ENCODE measurements at regions not wholly inside any gene's neighbourhood (a gene's known extent, or its start where the extent isn't known, plus 50 kb on each side); places are given as distances from the start of the nearest gene placed in this dataset.

GRCh38 chr12:90167518-90168208 lies 459.0 kb upstream of the ATP2B1 start:
- no peak overlapping the region for H3K27ac ChIP-seq (ENCODE audit: low read depth, low read length)
- no peaks in the 10 kb centered on the region for H3K9me3 ChIP-seq (ENCODE audit: control insufficient read depth, insufficient read depth, low read length)
- no peaks in the 10 kb centered on the region for H3K9me2 ChIP-seq (replicated peaks; ENCODE audit: control insufficient read depth, low read length)
- TF ChIP-seq, protein P1, sequence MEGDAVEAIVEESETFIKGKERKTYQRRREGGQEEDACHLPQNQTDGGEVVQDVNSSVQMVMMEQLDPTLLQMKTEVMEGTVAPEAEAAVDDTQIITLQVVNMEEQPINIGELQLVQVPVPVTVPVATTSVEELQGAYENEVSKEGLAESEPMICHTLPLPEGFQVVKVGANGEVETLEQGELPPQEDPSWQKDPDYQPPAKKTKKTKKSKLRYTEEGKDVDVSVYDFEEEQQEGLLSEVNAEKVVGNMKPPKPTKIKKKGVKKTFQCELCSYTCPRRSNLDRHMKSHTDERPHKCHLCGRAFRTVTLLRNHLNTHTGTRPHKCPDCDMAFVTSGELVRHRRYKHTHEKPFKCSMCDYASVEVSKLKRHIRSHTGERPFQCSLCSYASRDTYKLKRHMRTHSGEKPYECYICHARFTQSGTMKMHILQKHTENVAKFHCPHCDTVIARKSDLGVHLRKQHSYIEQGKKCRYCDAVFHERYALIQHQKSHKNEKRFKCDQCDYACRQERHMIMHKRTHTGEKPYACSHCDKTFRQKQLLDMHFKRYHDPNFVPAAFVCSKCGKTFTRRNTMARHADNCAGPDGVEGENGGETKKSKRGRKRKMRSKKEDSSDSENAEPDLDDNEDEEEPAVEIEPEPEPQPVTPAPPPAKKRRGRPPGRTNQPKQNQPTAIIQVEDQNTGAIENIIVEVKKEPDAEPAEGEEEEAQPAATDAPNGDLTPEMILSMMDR (IDR thresholded peaks at IDR 0.05; ENCODE audit: low read depth, low read length, poor library complexity, severe bottlenecking): no peak
- TF ChIP-seq EZH2phosphoT487 (IDR thresholded peaks at IDR 0.05; ENCODE audit: borderline replicate concordance, low read length): no peak
- no peaks in the 10 kb centered on the region for H3K27me3 ChIP-seq (ENCODE audit: control insufficient read depth, low read length)
- no peaks in the 10 kb centered on the region for H3K4me1 ChIP-seq (ENCODE audit: control insufficient read depth, low read length)
- H3K79me2 ChIP-seq (ENCODE audit: control insufficient read depth, low read length): no peaks in the 10 kb centered on the region
- no peaks in the 10 kb centered on the region for H3K36me3 ChIP-seq (ENCODE audit: control insufficient read depth, low read length)
- H4K20me1 ChIP-seq (ENCODE audit: control insufficient read depth, insufficient read depth, low read depth, low read length): no peaks in the 10 kb centered on the region
- H3F3A ChIP-seq (ENCODE audit: control insufficient read depth, insufficient read depth): no peaks in the 10 kb centered on the region
- no peak overlapping the region for H3K4me3 ChIP-seq (ENCODE audit: low read length)
- no peak overlapping the region for H3K4me2 ChIP-seq (ENCODE audit: low read length)

DNA sequence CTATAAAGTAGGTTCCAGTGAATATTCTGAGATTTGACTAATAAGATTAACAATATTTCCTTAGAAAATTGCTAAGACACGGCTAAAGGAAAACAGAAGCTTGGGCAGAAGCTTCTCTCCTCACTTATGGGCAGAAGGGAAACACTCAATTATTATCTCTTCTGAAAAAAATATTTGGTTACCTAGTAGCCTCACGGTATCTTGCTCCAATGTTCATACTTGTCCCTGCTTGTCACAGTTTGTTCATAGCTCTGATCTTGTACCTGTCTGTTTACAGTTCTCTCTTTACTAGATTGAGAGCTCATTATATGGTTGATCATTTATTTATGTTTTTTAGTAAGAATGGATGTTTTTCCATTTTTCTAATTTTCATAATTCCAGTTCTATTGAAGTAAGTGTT lies 458.0 kb upstream of the ATP2B1 start:
- H3K27me3 ChIP-seq (ENCODE audit: control insufficient read depth, low read length): no peaks in the 10 kb centered on the region

GRCh38 chr12:90166012-90166411 lies 457.4 kb upstream of the ATP2B1 start:
- Histone ChIP-seq H3K4me1 (ENCODE audit: control insufficient read depth, low read length) (no peaks in the 10 kb centered on the region), H3K9me2 (replicated peaks; ENCODE audit: control insufficient read depth, low read length) (no peaks in the 10 kb centered on the region), H3K27ac (ENCODE audit: low read depth, low read length) (no peak overlapping the region), H3K36me3 (ENCODE audit: control insufficient read depth, low read length) (no peaks in the 10 kb centered on the region), H3K9me3 (ENCODE audit: control insufficient read depth, insufficient read depth, low read length) (no peaks in the 10 kb centered on the region; the same call in 1 of the 2 replicates), H3K79me2 (ENCODE audit: control insufficient read depth, low read length) (no peaks in the 10 kb centered on the region), H4K20me1 (ENCODE audit: control insufficient read depth, insufficient read depth, low read depth, low read length) (no peaks in the 10 kb centered on the region), H3K4me3 (ENCODE audit: low read length) (no peak overlapping the region), H3K4me2 (ENCODE audit: low read length) (no peak overlapping the region), H3F3A (ENCODE audit: control insufficient read depth, insufficient read depth) (no peaks in the 10 kb centered on the region), H3K27me3 (ENCODE audit: control insufficient read depth, low read length) (no peaks in the 10 kb centered on the region)
- TF ChIP-seq, protein P1 (IDR thresholded peaks at IDR 0.05; ENCODE audit: low read depth, low read length, poor library complexity, severe bottlenecking): no peak
- no peak for TF ChIP-seq EZH2phosphoT487 (IDR thresholded peaks at IDR 0.05; ENCODE audit: borderline replicate concordance, low read length)

More for the DNA sequence above, 458.0 kb upstream of the ATP2B1 start:
- no peak overlapping the region for H3K4me2 ChIP-seq (ENCODE audit: low read length)
- H3K4me3 ChIP-seq (ENCODE audit: low read length): no peak overlapping the region
- no peaks in the 10 kb centered on the region for H4K20me1 ChIP-seq (ENCODE audit: control insufficient read depth, insufficient read depth, low read depth, low read length)
- TF ChIP-seq, protein P1 (IDR thresholded peaks at IDR 0.05; ENCODE audit: low read depth, low read length, poor library complexity, severe bottlenecking): no peak
- TF ChIP-seq EZH2phosphoT487 (IDR thresholded peaks at IDR 0.05; ENCODE audit: borderline replicate concordance, low read length): no peak
- H3K9me2 ChIP-seq (replicated peaks; ENCODE audit: control insufficient read depth, low read length): no peaks in the 10 kb centered on the region
- H3K27ac ChIP-seq (ENCODE audit: low read depth, low read length): no peak overlapping the region
- no peaks in the 10 kb centered on the region for H3K36me3 ChIP-seq (ENCODE audit: control insufficient read depth, low read length)
- no peaks in the 10 kb centered on the region for H3K79me2 ChIP-seq (ENCODE audit: control insufficient read depth, low read length)
- no peaks in the 10 kb centered on the region; the same call in 1 of the 2 replicates for H3K9me3 ChIP-seq (ENCODE audit: control insufficient read depth, insufficient read depth, low read length)
- no peaks in the 10 kb centered on the region for H3K4me1 ChIP-seq (ENCODE audit: control insufficient read depth, low read length)
- no peaks in the 10 kb centered on the region for H3F3A ChIP-seq (ENCODE audit: control insufficient read depth, insufficient read depth)
